NCI-H510A (cell line): ENCODE measurements at regions not wholly inside any gene's neighbourhood (a gene's known extent, or its start where the extent isn't known, plus 50 kb on each side); places are given as distances from the start of the nearest gene placed in this dataset.
"Not testable (repeated sequence)": the region's sequence is repeated elsewhere in the genome, so short reads cannot be mapped to it uniquely, and the experiment has no call there.

ENCODE experiments used
- DNase-seq: peaks from one replicate; lab custom pipeline; 2025; lab: John Stamatoyannopoulos, UW

DNA sequence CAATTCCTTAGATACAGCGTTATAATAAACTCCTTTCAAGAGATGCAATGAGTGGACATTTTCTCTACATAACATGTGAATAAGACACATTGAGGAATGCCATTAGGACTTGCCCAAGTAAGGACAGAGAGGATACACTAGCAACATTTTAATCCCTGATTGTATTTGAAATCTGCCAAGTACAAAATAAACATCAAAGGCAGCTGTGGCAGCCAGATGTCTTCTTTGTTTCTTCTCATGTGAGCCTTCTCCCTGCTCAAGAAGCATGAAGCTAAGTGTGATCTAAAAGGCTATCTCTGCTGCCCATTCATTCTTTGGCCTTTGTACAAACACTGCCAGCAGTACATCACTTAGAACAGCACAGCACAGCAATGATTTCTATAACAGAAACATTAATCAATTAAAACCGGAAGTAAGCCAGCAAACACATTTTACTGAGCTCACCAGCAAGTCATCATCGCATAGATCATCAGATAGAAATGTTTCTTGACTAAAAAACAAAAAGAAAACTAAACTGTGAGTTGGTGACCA, 364.0 kb downstream of the CNTN6 start:
- DNase-seq = no peak

GRCh38 chr3:1462371-1462770, 369.5 kb downstream of the CNTN6 start:
- no peak for DNase-seq

GRCh38 chr3:1462856-1463450, 370.1 kb downstream of the CNTN6 start:
- DNase-seq = no peak

GRCh38 chr3:1465091-1465490, 372.3 kb downstream of the CNTN6 start:
- DNase-seq = not testable (repeated sequence)

GRCh38 chr3:1468145-1468544, 375.3 kb downstream of the CNTN6 start:
- DNase-seq = no peak

GRCh38 chr3:1469248-1469647, 376.4 kb downstream of the CNTN6 start:
- no peak for DNase-seq

GRCh38 chr3:1469687-1470086, 376.9 kb downstream of the CNTN6 start:
- no peak for DNase-seq

GRCh38 chr3:1477669-1478068, 384.8 kb downstream of the CNTN6 start:
- DNase-seq = no peak

- DNase-seq = no peak
Measured at GRCh38 chr3:1495466-1495865, 402.6 kb downstream of the CNTN6 start.

- no peak for DNase-seq
Measured at GRCh38 chr3:1499694-1500093, 406.9 kb downstream of the CNTN6 start.

- DNase-seq = no peak
Measured at GRCh38 chr3:1501406-1502115, 408.7 kb downstream of the CNTN6 start.

GRCh38 chr3:1506090-1506489, 413.3 kb downstream of the CNTN6 start:
- DNase-seq = no peak

DNA sequence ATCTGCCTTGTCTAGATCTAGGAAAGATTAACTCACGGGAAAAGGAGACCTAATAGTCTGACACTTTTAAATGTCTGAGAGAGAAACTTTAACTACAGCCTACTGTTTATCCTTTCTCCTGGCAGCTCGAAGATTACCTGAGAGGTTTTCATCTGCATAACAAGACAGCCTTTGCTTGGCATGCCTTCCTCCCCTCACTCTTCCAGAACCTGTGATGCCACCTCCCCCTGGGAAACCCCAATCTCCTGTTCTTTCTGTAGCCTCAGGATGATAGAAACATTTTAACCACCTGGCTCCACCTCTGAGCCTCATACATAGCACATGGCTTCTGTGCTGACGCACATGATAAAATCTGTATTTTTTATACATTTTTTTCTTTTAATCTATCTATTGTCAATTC, 420.8 kb downstream of the CNTN6 start:
- no peak for DNase-seq

GRCh38 chr3:1515882-1516281, 423.1 kb downstream of the CNTN6 start:
- DNase-seq = no peak

DNA sequence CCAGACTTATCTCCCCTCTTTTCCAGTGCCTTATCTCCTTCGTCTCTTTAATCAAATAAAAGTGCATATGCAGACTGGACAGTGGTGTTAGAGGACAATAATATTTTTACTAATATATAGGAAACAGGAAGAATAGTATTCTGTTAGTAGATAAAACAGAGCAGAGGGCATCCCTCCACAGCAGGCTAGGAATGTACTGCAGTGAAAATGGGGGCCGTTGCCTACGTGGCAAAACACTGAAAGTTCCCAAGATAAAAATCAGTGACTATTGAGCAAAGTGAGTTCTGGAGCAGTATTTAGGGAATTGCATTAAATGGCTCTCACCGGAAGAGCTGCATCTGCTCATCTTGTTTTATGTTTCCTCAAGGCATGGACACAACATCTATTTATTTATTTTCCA, 435.0 kb downstream of the CNTN6 start:
- no peak for DNase-seq

DNA sequence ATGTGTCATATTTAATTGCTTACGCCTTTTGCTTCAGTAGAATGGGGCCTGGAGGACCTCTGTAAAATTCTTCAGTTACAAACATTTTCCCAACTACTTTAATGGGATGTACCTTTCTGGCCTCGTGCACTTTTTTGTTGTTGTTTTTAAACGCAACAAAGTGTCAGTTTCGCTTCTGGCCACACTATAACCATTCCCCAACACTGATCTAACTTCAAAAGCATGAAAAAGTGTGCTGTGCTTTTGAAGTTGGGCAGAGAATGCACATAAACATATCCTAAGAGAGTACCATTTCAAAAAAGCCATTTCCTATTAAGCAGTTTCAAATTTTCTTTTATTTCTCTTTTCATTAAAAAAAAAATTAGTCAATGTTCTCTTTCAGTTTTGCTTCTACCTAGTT, 435.8 kb downstream of the CNTN6 start:
- no peak for DNase-seq

GRCh38 chr3:1529676-1530075, 436.9 kb downstream of the CNTN6 start:
- no peak for DNase-seq

DNA sequence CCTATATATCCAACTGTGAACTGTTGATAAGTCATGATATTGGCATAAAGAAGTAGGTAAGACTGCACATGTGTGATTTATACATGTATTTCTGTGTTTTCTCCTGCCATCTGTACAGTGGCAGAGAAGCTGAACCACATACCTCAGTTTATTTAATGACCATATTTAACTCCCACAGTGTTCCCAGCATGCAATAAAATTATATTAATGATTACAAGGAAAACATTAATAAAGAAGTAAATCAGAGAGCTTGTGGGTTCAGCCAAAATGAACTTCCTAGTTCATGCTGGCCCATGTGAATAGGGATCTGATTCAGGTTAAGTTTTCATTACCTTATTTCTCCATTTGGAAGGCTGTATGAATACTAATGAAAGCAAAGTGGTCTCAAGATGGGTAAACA, 439.2 kb downstream of the CNTN6 start:
- no peak for DNase-seq

DNA sequence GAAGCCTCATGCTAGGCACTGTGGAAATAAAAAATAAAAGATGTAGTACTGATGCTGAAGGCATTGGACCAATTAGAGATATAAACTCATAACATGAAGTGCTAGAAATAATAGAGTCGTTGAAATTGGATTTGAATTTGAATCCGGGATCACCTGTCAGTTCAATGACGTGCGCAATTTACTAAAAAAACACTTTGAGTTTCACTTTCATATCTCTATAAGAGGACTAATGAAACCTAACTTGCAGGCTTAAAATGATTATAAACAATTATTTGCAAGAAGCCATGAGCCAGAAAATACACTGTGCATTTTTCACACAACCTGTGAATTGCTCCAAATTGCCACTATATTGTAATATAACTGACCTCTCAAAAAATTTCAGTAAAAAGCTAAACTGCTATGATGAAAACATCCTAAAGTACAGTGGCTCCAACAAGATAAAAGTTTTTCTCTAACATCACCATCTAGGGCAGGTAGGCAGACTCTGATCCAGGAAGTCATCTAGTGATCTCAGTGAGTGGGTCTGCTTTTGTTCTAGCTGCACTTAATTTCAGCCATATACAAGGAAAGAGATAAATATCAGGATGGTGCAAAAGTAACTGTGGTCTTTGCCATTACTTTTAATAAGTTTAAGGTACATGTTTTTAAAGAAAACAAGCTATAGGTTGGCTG, 440.2 kb downstream of the CNTN6 start:
- no peak for DNase-seq

DNA sequence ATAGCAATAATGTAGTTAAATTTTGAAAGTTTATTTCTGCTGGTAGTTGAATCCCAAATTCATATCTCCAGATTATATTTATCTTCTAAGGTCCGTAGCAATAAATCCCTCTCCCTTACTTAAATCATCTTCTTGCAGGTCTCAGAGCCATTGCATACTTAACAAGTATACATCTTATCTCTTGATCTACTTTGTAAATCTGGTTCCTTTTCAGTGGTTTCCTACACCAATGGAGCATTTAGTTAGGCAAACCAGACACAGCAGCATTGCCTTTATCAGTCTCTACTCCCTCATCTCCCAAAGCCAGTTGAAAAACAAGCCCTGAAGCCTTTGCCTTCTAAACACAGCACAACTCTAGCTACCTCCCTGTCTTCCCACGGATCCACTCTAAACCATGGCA, 440.9 kb downstream of the CNTN6 start:
- no peak for DNase-seq

- DNase-seq = no peak
Measured at GRCh38 chr3:1534252-1534651, 441.4 kb downstream of the CNTN6 start.

- DNase-seq = no peak
Measured at GRCh38 chr3:1535361-1535760, 442.5 kb downstream of the CNTN6 start.

DNA sequence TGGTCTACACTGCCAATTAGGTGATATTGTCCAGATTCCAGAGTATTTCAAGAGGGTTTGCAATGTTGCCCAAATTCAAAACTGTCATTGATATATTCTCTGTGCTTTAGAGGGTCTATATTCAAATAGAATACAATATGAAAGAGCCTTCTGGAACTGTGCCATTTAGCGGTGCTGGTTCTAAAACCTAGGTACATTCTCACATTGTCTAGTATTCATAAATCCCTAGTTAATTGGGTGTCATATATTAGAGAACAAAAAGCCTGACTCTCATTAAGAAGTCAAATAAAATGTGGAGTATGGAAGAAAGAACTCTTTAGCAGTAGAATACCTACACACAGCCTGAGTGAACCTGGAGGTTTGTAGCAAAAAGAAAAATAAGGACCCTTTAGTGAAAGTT, 447.9 kb downstream of the CNTN6 start:
- no peak for DNase-seq
